ENCODE measurements at regions not wholly inside any gene's neighbourhood (a gene's known extent, or its start where the extent isn't known, plus 50 kb on each side); places are given as distances from the start of the nearest gene placed in this dataset.

- ChIA-PET CTCF (ENCODE audit: unreplicated experiment) (no interaction called here), POLR2A (interaction anchor here (0.7 kb wide), 2 partner anchors 18 to 22 kb away, joined by 3 read pairs; no protein-coding TSS in a partner anchor)
- H4K20me1 ChIP-seq (ENCODE audit: insufficient read depth, low read length), result no peaks in the 10 kb centered on the region
- H3K9me3 ChIP-seq (ENCODE audit: low read length), result no peaks in the 10 kb centered on the region
- no TSS peak for BruUV-seq (replicated peaks)
- no peak overlapping the region for H3K4me3 ChIP-seq (ENCODE audit: low read depth, low read length, poor library complexity, severe bottlenecking)
- no peak for DNase-seq (ENCODE audit: low spot score)
- no peaks in the 10 kb centered on the region for H3K36me3 ChIP-seq (ENCODE audit: insufficient read depth, low read length)
- TF ChIP-seq EZH2phosphoT487 (IDR thresholded peaks at IDR 0.05; ENCODE audit: borderline replicate concordance, low read depth, low read length), result no peak
- no peak for TF ChIP-seq CTCF (conservative IDR thresholded peaks at IDR 0.05; ENCODE audit: low read length)
- no peaks in the 10 kb centered on the region for H3K79me2 ChIP-seq (ENCODE audit: insufficient read depth, low read depth, low read length)
- H2AFZ ChIP-seq (ENCODE audit: low read length), result no peak overlapping the region
- H3K27ac ChIP-seq (ENCODE audit: low read depth, low read length, poor library complexity, severe bottlenecking), result no peak overlapping the region
- no peaks in the 10 kb centered on the region for H3K4me1 ChIP-seq (ENCODE audit: insufficient read depth, low read length, poor library complexity, severe bottlenecking)
- no peaks in the 10 kb centered on the region for H3K9me2 ChIP-seq (ENCODE audit: insufficient read depth, low read length)
- H3K4me2 ChIP-seq (ENCODE audit: low read length), result no peak overlapping the region
- intact Hi-C loops (cut with micrococcal nuclease; ENCODE audit: unreplicated experiment), result no loop called here
Observed at GRCh38 chr7:116421298-116421697, 78.2 kb upstream of the CAV2 start.

GRCh38 chr7:116422683-116423082, 76.9 kb upstream of the CAV2 start:
- intact Hi-C loops (cut with micrococcal nuclease; ENCODE audit: unreplicated experiment), result no loop called here
- TF ChIP-seq CTCF (conservative IDR thresholded peaks at IDR 0.05; ENCODE audit: low read length) (no peak), EZH2phosphoT487 (IDR thresholded peaks at IDR 0.05; ENCODE audit: borderline replicate concordance, low read depth, low read length) (no peak)
- no peak overlapping the region for H3K4me2 ChIP-seq (ENCODE audit: low read length)
- no peak for DNase-seq (ENCODE audit: low spot score)
- no peaks in the 10 kb centered on the region for H3K36me3 ChIP-seq (ENCODE audit: insufficient read depth, low read length)
- H3K4me1 ChIP-seq (ENCODE audit: insufficient read depth, low read length, poor library complexity, severe bottlenecking), result no peaks in the 10 kb centered on the region
- no TSS peak for BruUV-seq (replicated peaks)
- H3K9me3 ChIP-seq (ENCODE audit: low read length), result no peaks in the 10 kb centered on the region
- no peaks in the 10 kb centered on the region for H3K79me2 ChIP-seq (ENCODE audit: insufficient read depth, low read depth, low read length)
- H3K27ac ChIP-seq (ENCODE audit: low read depth, low read length, poor library complexity, severe bottlenecking), result no peak overlapping the region
- no peaks in the 10 kb centered on the region for H3K9me2 ChIP-seq (ENCODE audit: insufficient read depth, low read length)
- CTCF ChIA-PET (ENCODE audit: unreplicated experiment), result no interaction called here
- H2AFZ ChIP-seq (ENCODE audit: low read length), result no peak overlapping the region
- POLR2A ChIA-PET, result no interaction called here
- no peak overlapping the region for H3K4me3 ChIP-seq (ENCODE audit: low read depth, low read length, poor library complexity, severe bottlenecking)
- H4K20me1 ChIP-seq (ENCODE audit: insufficient read depth, low read length), result no peaks in the 10 kb centered on the region

- CTCF ChIA-PET (ENCODE audit: unreplicated experiment), result no interaction called here
- intact Hi-C loops (cut with micrococcal nuclease; ENCODE audit: unreplicated experiment), result no loop called here
Observed at GRCh38 chr7:116423499-116423898, 76.0 kb upstream of the CAV2 start.

More at GRCh38 chr7:116423499-116423898, 76.0 kb upstream of the CAV2 start:
- no peak overlapping the region for H2AFZ ChIP-seq (ENCODE audit: low read length)
- BruUV-seq (replicated peaks), result no TSS peak
- no peak overlapping the region for H3K4me2 ChIP-seq (ENCODE audit: low read length)
- H3K27ac ChIP-seq (ENCODE audit: low read depth, low read length, poor library complexity, severe bottlenecking), result no peak overlapping the region
- H3K4me1 ChIP-seq (ENCODE audit: insufficient read depth, low read length, poor library complexity, severe bottlenecking), result no peaks in the 10 kb centered on the region
- no peaks in the 10 kb centered on the region for H3K79me2 ChIP-seq (ENCODE audit: insufficient read depth, low read depth, low read length)
- no peak for DNase-seq (ENCODE audit: low spot score)
- H3K9me2 ChIP-seq (ENCODE audit: insufficient read depth, low read length), result no peaks in the 10 kb centered on the region
- H3K9me3 ChIP-seq (ENCODE audit: low read length), result no peaks in the 10 kb centered on the region
- H4K20me1 ChIP-seq (ENCODE audit: insufficient read depth, low read length), result no peaks in the 10 kb centered on the region
- POLR2A ChIA-PET, result no interaction called here
- no peak for TF ChIP-seq EZH2phosphoT487 (IDR thresholded peaks at IDR 0.05; ENCODE audit: borderline replicate concordance, low read depth, low read length)
- no peak for TF ChIP-seq CTCF (conservative IDR thresholded peaks at IDR 0.05; ENCODE audit: low read length)
- H3K36me3 ChIP-seq (ENCODE audit: insufficient read depth, low read length), result no peaks in the 10 kb centered on the region
- no peak overlapping the region for H3K4me3 ChIP-seq (ENCODE audit: low read depth, low read length, poor library complexity, severe bottlenecking)

Data from OCI-LY7 (cell line).